ENCODE measurements at regions not wholly inside any gene's neighbourhood (a gene's known extent, or its start where the extent isn't known, plus 50 kb on each side); places are given as distances from the start of the nearest gene placed in this dataset.

GRCh38 chr3:70763894-70764293 lies 451.5 kb upstream of the MDFIC2 start:
- Histone ChIP-seq H2AK5ac (ENCODE audit: low read length) (no peak overlapping the region), H3K23ac (ENCODE audit: low read length) (no peak overlapping the region), H3K18ac (ENCODE audit: low read length) (no peak overlapping the region), H3K4me3 (ENCODE audit: low read depth, low read length) (no peak overlapping the region), H3K14ac (ENCODE audit: low read length) (no peak overlapping the region), H3K4me1 (ENCODE audit: control insufficient read depth in 1 of 2, insufficient read depth in 2 of 2, low read length in 2 of 2) (no peaks in the 10 kb centered on the region), H2AFZ (ENCODE audit: insufficient read depth, low read length, poor library complexity) (no peak overlapping the region), H2BK120ac (ENCODE audit: insufficient read depth, low read length, poor library complexity) (no peak overlapping the region), H3K27me3 (ENCODE audit: insufficient read depth, low read length) (no peaks in the 10 kb centered on the region), H4K12ac (ENCODE audit: low read depth, low read length) (no peak overlapping the region), H3K4me2 (ENCODE audit: low read length) (no peak overlapping the region), H3K36me3 (ENCODE audit: control insufficient read depth in 1 of 2, insufficient read depth in 2 of 2, low read length in 2 of 2) (no peaks in the 10 kb centered on the region), H4K91ac (ENCODE audit: low read depth, low read length) (no peak overlapping the region), H3K9ac (ENCODE audit: low read length) (no peak overlapping the region), H3K27ac (ENCODE audit: low read depth, low read length) (no peak overlapping the region), H3K4ac (ENCODE audit: low read depth, low read length) (no peak overlapping the region), H3K79me2 (ENCODE audit: control insufficient read depth, insufficient read depth, low read length, poor library complexity) (no peaks in the 10 kb centered on the region), H2BK12ac (ENCODE audit: low read length) (no peak overlapping the region), H4K8ac (ENCODE audit: low read depth, low read length) (no peak overlapping the region), H2BK5ac (ENCODE audit: low read depth, low read length, poor library complexity) (no peak overlapping the region), H3K9me3 (ENCODE audit: insufficient read depth, low read depth, low read length) (no peaks in the 10 kb centered on the region), H3K79me1 (ENCODE audit: low read length) (no peaks in the 10 kb centered on the region)
- DNase-seq: no peak
- WGBS (ENCODE audit: extremely low coverage, insufficient coverage, insufficient read length): no CpG with 5 or more reads among the region's 2 CpGs

GRCh38 chr3:70757658-70758057 lies 445.2 kb upstream of the MDFIC2 start:
- H3K9ac ChIP-seq (ENCODE audit: low read length): no peak overlapping the region
- H4K8ac ChIP-seq (ENCODE audit: low read depth, low read length): no peak overlapping the region
- H4K12ac ChIP-seq (ENCODE audit: low read depth, low read length): no peak overlapping the region
- H2BK12ac ChIP-seq (ENCODE audit: low read length): no peak overlapping the region
- no peaks in the 10 kb centered on the region for H3K4me1 ChIP-seq (ENCODE audit: control insufficient read depth in 1 of 2, insufficient read depth in 2 of 2, low read length in 2 of 2)
- no peaks in the 10 kb centered on the region for H3K9me3 ChIP-seq (ENCODE audit: insufficient read depth, low read depth, low read length)
- no peak overlapping the region for H3K4ac ChIP-seq (ENCODE audit: low read depth, low read length)
- no peak overlapping the region for H4K91ac ChIP-seq (ENCODE audit: low read depth, low read length)
- H2BK120ac ChIP-seq (ENCODE audit: insufficient read depth, low read length, poor library complexity): no peak overlapping the region
- H3K27me3 ChIP-seq (ENCODE audit: insufficient read depth, low read length): no peaks in the 10 kb centered on the region
- no peak overlapping the region for H3K18ac ChIP-seq (ENCODE audit: low read length)
- no peak overlapping the region for H3K27ac ChIP-seq (ENCODE audit: low read depth, low read length)
- no peaks in the 10 kb centered on the region for H3K79me2 ChIP-seq (ENCODE audit: control insufficient read depth, insufficient read depth, low read length, poor library complexity)
- no peaks in the 10 kb centered on the region for H3K36me3 ChIP-seq (ENCODE audit: control insufficient read depth in 1 of 2, insufficient read depth in 2 of 2, low read length in 2 of 2)
- DNase-seq: no peak
- no peak overlapping the region for H3K23ac ChIP-seq (ENCODE audit: low read length)
- H2AFZ ChIP-seq (ENCODE audit: insufficient read depth, low read length, poor library complexity): no peak overlapping the region
- no peak overlapping the region for H3K4me3 ChIP-seq (ENCODE audit: low read depth, low read length)
- no peak overlapping the region for H2AK5ac ChIP-seq (ENCODE audit: low read length)
- H3K4me2 ChIP-seq (ENCODE audit: low read length): no peak overlapping the region
- H3K14ac ChIP-seq (ENCODE audit: low read length): no peak overlapping the region
- no peaks in the 10 kb centered on the region for H3K79me1 ChIP-seq (ENCODE audit: low read length)
- H2BK5ac ChIP-seq (ENCODE audit: low read depth, low read length, poor library complexity): no peak overlapping the region
- WGBS (ENCODE audit: extremely low coverage, insufficient coverage, insufficient read length): no CpG with 5 or more reads among the region's 2 CpGs

GRCh38 chr3:70755526-70755925 lies 443.1 kb upstream of the MDFIC2 start:
- DNase-seq: no peak
- WGBS (ENCODE audit: extremely low coverage, insufficient coverage, insufficient read length): no CpG with 5 or more reads among the region's 5 CpGs
- no peak overlapping the region for H3K4me2 ChIP-seq (ENCODE audit: low read length)
- no peak overlapping the region for H3K9ac ChIP-seq (ENCODE audit: low read length)
- H3K23ac ChIP-seq (ENCODE audit: low read length): no peak overlapping the region
- no peak overlapping the region for H2AK5ac ChIP-seq (ENCODE audit: low read length)
- no peak overlapping the region for H3K14ac ChIP-seq (ENCODE audit: low read length)
- no peak overlapping the region for H3K18ac ChIP-seq (ENCODE audit: low read length)
- no peak overlapping the region for H2BK120ac ChIP-seq (ENCODE audit: insufficient read depth, low read length, poor library complexity)
- H3K9me3 ChIP-seq (ENCODE audit: insufficient read depth, low read depth, low read length): no peaks in the 10 kb centered on the region
- H4K12ac ChIP-seq (ENCODE audit: low read depth, low read length): no peak overlapping the region
- no peak overlapping the region for H3K4me3 ChIP-seq (ENCODE audit: low read depth, low read length)
- H2AFZ ChIP-seq (ENCODE audit: insufficient read depth, low read length, poor library complexity): no peak overlapping the region
- no peaks in the 10 kb centered on the region for H3K4me1 ChIP-seq (ENCODE audit: control insufficient read depth in 1 of 2, insufficient read depth in 2 of 2, low read length in 2 of 2)
- no peaks in the 10 kb centered on the region for H3K79me1 ChIP-seq (ENCODE audit: low read length)
- H3K79me2 ChIP-seq (ENCODE audit: control insufficient read depth, insufficient read depth, low read length, poor library complexity): no peaks in the 10 kb centered on the region
- H3K27ac ChIP-seq (ENCODE audit: low read depth, low read length): no peak overlapping the region
- no peaks in the 10 kb centered on the region for H3K36me3 ChIP-seq (ENCODE audit: control insufficient read depth in 1 of 2, insufficient read depth in 2 of 2, low read length in 2 of 2)
- no peak overlapping the region for H4K8ac ChIP-seq (ENCODE audit: low read depth, low read length)
- no peak overlapping the region for H2BK5ac ChIP-seq (ENCODE audit: low read depth, low read length, poor library complexity)
- no peak overlapping the region for H2BK12ac ChIP-seq (ENCODE audit: low read length)
- H4K91ac ChIP-seq (ENCODE audit: low read depth, low read length): no peak overlapping the region
- H3K4ac ChIP-seq (ENCODE audit: low read depth, low read length): no peak overlapping the region
- H3K27me3 ChIP-seq (ENCODE audit: insufficient read depth, low read length): no peaks in the 10 kb centered on the region

GRCh38 chr3:70754314-70754713 lies 441.9 kb upstream of the MDFIC2 start:
- Histone ChIP-seq H3K79me2 (ENCODE audit: control insufficient read depth, insufficient read depth, low read length, poor library complexity) (no peaks in the 10 kb centered on the region), H2AFZ (ENCODE audit: insufficient read depth, low read length, poor library complexity) (no peak overlapping the region), H3K4ac (ENCODE audit: low read depth, low read length) (no peak overlapping the region), H3K14ac (ENCODE audit: low read length) (no peak overlapping the region), H3K79me1 (ENCODE audit: low read length) (no peaks in the 10 kb centered on the region), H3K4me3 (ENCODE audit: low read depth, low read length) (no peak overlapping the region), H3K4me2 (ENCODE audit: low read length) (no peak overlapping the region), H2BK120ac (ENCODE audit: insufficient read depth, low read length, poor library complexity) (no peak overlapping the region), H2BK5ac (ENCODE audit: low read depth, low read length, poor library complexity) (no peak overlapping the region), H4K8ac (ENCODE audit: low read depth, low read length) (no peak overlapping the region), H3K36me3 (ENCODE audit: control insufficient read depth in 1 of 2, insufficient read depth in 2 of 2, low read length in 2 of 2) (no peaks in the 10 kb centered on the region), H2AK5ac (ENCODE audit: low read length) (no peak overlapping the region), H3K23ac (ENCODE audit: low read length) (no peak overlapping the region), H4K91ac (ENCODE audit: low read depth, low read length) (no peak overlapping the region), H2BK12ac (ENCODE audit: low read length) (no peak overlapping the region), H3K18ac (ENCODE audit: low read length) (no peak overlapping the region), H3K4me1 (ENCODE audit: control insufficient read depth in 1 of 2, insufficient read depth in 2 of 2, low read length in 2 of 2) (no peaks in the 10 kb centered on the region), H3K27ac (ENCODE audit: low read depth, low read length) (no peak overlapping the region), H4K12ac (ENCODE audit: low read depth, low read length) (no peak overlapping the region), H3K9ac (ENCODE audit: low read length) (no peak overlapping the region), H3K9me3 (ENCODE audit: insufficient read depth, low read depth, low read length) (no peaks in the 10 kb centered on the region), H3K27me3 (ENCODE audit: insufficient read depth, low read length) (no peaks in the 10 kb centered on the region)
- no peak for DNase-seq

GRCh38 chr3:70753572-70753971 lies 441.1 kb upstream of the MDFIC2 start:
- WGBS (ENCODE audit: extremely low coverage, insufficient coverage, insufficient read length): no CpG with 5 or more reads among the region's 3 CpGs
- Histone ChIP-seq H3K79me1 (ENCODE audit: low read length) (no peaks in the 10 kb centered on the region), H3K23ac (ENCODE audit: low read length) (no peak overlapping the region), H3K9me3 (ENCODE audit: insufficient read depth, low read depth, low read length) (no peaks in the 10 kb centered on the region), H4K12ac (ENCODE audit: low read depth, low read length) (no peak overlapping the region), H3K4me3 (ENCODE audit: low read depth, low read length) (no peak overlapping the region), H3K9ac (ENCODE audit: low read length) (no peak overlapping the region), H2AK5ac (ENCODE audit: low read length) (no peak overlapping the region), H3K27ac (ENCODE audit: low read depth, low read length) (no peak overlapping the region), H2BK12ac (ENCODE audit: low read length) (no peak overlapping the region), H3K4me2 (ENCODE audit: low read length) (no peak overlapping the region), H3K79me2 (ENCODE audit: control insufficient read depth, insufficient read depth, low read length, poor library complexity) (no peaks in the 10 kb centered on the region), H2AFZ (ENCODE audit: insufficient read depth, low read length, poor library complexity) (no peak overlapping the region), H3K18ac (ENCODE audit: low read length) (no peak overlapping the region), H3K4me1 (ENCODE audit: control insufficient read depth in 1 of 2, insufficient read depth in 2 of 2, low read length in 2 of 2) (no peaks in the 10 kb centered on the region), H2BK120ac (ENCODE audit: insufficient read depth, low read length, poor library complexity) (no peak overlapping the region), H4K91ac (ENCODE audit: low read depth, low read length) (no peak overlapping the region), H2BK5ac (ENCODE audit: low read depth, low read length, poor library complexity) (no peak overlapping the region), H3K4ac (ENCODE audit: low read depth, low read length) (no peak overlapping the region), H3K14ac (ENCODE audit: low read length) (no peak overlapping the region), H4K8ac (ENCODE audit: low read depth, low read length) (no peak overlapping the region), H3K27me3 (ENCODE audit: insufficient read depth, low read length) (no peaks in the 10 kb centered on the region), H3K36me3 (ENCODE audit: control insufficient read depth in 1 of 2, insufficient read depth in 2 of 2, low read length in 2 of 2) (no peaks in the 10 kb centered on the region)
- no peak for DNase-seq
